ENCODE measurements at regions not wholly inside any gene's neighbourhood (a gene's known extent, or its start where the extent isn't known, plus 50 kb on each side); places are given as distances from the start of the nearest gene placed in this dataset.

DNA sequence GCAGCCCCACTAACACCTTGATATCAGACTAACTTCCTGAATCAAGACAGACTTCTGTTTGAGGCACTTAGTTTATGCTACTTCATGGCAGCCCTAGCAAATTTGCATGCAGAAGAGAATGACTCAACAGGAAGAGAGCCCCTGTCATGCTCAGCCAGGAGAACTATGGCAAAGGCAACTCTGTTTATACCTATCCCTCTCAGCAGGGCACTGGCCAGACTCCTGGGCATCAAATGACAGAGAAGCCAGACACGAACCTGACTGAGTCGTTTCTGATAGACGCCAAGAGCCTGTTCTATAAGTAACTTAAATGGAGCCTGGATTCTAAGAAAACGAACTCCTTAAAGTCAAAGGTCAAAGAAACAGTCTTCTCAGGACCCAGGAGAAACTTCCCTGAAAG lies 50.9 kb upstream of the UNC5B start:
- no peak for DNase-seq
